ENCODE measurements at regions not wholly inside any gene's neighbourhood (a gene's known extent, or its start where the extent isn't known, plus 50 kb on each side); places are given as distances from the start of the nearest gene placed in this dataset.
"Not testable (repeated sequence)": the region's sequence is repeated elsewhere in the genome, so short reads cannot be mapped to it uniquely, and the experiment has no call there.

DNA sequence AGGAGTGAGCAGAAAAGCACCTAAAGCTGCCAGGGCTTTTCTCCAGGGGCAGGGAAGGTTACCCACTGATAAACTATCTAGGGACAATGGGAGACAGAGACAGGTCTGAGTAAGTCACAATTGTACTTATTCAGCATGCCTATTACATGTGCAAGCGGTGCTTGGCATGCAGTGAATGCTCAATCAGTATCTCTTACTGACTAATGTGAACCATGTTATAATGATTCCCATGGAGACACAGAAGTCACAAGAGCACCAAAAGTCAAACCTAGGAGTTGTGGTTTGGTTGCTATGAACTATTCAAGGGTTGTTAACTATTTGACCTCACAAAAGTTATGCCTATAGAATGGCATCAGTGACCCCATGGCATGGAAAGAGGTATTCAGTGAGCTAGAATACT lies 50.0 kb upstream of the RASGRP1 start:
- no peak for DNase-seq (ENCODE audit: low read depth in 2 of 2)

DNA sequence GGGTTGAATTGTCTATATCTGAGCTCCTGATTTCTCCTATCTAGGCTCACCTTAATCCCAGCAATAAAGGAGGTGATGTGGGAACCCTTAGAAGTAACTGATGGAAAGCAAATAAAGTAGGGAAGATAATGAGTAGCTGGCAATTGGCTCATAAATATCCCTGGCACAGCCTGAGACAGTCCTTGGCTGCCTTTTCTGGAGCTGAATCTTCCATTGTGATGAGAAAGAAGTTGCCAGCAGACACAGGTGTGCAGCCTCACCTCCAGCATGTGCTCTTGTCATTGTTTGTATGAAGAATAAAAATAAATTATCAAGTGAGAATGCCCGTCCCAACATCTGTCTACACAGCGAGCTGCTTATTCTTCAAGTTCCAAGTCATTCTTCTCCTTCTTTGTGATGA lies 53.2 kb upstream of the RASGRP1 start:
- DNase-seq (ENCODE audit: low read depth in 2 of 2): no peak

DNA sequence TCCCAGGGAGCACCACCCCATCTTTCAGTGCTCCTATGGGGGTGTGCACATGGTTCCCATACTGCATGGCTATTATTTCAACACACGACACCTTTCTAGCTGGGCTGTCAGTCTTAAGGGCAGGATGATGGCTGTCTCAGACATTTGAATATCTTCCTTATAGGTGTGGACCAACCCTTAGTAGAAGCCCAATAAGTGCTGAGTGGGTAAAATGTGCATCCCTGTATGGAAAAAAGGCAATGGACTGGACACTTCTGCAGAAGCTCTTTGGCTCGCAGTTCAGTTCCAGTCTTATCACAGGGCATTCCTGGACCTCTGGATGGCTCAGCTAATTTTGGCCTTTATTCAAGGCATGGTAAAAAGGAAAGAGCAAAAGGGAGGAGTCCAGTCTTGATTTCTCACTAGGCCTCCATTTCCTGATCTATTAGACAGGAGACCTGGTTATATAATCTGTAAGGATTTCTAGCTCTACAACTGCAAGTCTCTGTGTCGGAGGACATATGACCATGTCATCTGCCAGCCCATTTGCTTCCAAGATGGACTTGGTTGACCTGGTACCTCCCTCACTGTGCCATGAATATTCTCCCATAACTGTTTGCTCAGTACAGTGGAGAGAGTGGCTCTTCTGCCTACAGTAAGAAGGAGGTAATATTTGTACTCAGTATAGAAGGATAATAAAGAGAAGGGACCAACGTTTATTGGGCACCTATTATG lies 53.8 kb upstream of the RASGRP1 start:
- no peak for DNase-seq (ENCODE audit: low read depth in 2 of 2)

DNA sequence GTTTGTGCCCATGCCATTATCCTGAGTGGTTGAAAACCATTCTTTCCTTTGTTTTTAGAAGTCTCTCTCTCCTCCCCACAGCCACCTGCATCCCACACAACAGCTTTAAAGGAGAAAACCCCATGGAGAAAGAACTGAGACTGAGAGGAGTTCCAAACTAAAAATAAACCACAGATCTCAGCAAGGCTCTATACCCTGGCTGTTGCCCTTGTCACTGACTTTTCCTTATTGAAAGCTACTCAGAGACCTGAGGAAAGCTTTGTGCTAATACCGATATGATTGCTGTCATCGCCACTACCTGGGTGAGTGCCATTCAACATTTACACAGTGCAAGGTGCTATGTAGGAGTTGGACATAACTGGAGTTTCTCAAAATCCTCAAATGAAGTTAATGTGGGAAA lies 55.5 kb upstream of the RASGRP1 start:
- no peak for DNase-seq (ENCODE audit: low read depth in 2 of 2)

DNA sequence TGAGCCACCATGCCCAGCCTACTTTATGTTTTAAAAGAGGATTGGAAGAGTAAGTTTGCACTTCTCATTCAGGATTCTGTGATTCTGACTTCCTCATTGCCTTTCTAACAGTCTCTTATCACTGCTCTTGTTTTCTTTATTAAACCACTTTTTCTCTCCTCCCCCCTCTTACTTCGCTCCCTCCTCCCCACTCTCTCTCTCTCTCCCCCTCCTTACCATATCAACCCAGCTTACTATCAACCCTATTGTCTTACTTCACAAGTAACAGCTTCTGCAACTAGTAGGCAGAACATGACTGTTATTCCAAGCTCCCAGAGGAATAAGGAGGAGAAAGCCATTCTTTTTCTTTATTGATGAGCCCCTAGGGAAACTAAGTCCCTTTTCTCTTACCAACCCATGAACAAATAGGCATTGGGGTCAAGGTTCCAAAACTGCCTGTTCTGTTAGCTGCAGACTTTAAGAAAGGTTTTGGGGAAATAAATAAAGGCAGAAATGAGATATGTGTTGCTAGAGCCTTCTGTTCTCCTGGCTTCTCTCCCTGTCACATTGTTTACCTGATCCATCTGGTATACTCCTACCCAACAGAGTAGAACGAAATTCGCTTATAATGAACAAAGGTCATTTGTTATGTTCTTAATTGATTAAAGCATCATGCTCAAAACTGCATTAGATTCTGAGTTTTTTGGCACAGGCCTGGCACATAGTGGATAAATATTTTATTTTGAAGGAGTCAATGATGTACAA lies 56.4 kb upstream of the RASGRP1 start:
- no peak for DNase-seq (ENCODE audit: low read depth in 2 of 2)

DNA sequence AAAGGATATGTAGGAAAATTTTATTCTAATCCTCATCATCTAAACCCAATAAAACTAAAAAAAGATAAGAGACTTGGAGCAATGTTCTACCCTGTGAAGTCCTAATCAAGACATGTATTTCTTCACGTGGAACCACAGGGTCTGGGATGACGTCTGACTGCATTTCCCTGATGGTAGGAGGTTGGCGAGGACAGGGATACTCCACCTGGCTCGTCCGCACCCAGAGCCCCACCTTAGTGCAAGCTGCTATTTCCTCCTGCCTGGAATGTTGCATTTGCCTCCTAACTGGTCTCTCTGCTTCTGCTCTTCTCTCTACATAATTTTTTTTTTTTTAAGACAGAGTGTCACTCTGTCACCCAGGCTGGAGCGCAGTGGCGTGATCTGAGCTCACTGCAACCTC lies 57.7 kb upstream of the RASGRP1 start:
- DNase-seq (ENCODE audit: low read depth in 2 of 2): no peak

DNA sequence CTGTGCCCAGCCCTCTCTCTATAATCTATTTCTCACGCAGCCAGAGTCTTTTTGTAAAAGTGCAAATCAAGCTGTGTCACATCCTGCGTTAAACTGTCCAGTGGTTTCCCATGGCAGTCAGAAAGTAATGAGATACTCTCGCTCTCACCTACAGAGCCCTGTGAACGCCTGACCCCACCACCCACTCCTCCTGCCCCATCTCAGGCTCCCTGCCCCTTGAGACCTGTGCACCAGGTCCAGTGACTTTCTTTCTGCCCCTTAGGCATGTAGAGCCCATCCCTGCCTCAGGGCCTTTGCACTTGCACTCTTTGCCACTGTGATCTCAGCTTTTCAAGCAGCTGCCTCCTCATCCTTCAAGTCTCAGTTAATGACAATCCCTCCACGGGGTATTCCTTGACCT lies 58.3 kb upstream of the RASGRP1 start:
- no peak for DNase-seq (ENCODE audit: low read depth in 2 of 2)

DNA sequence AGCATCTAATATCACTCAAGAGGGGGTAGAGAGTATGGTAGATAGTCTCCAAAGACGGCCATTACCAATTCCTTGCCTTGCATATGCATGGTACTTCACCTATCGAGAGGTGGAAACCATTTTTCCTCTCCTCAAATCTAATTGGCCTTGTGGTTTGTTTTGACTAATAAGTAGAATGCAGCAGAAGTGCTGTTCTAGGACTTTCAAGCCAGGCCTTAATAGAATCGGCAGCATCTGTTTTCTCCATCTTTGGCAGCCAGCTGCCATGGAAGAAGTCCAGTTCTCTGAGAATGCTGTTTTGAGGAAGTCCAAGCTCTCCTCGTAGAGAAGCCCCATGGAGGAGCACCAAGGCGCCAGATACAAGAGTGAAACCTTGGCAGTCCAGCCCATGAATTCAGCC lies 59.1 kb upstream of the RASGRP1 start:
- no peak for DNase-seq (ENCODE audit: low read depth in 2 of 2)

DNA sequence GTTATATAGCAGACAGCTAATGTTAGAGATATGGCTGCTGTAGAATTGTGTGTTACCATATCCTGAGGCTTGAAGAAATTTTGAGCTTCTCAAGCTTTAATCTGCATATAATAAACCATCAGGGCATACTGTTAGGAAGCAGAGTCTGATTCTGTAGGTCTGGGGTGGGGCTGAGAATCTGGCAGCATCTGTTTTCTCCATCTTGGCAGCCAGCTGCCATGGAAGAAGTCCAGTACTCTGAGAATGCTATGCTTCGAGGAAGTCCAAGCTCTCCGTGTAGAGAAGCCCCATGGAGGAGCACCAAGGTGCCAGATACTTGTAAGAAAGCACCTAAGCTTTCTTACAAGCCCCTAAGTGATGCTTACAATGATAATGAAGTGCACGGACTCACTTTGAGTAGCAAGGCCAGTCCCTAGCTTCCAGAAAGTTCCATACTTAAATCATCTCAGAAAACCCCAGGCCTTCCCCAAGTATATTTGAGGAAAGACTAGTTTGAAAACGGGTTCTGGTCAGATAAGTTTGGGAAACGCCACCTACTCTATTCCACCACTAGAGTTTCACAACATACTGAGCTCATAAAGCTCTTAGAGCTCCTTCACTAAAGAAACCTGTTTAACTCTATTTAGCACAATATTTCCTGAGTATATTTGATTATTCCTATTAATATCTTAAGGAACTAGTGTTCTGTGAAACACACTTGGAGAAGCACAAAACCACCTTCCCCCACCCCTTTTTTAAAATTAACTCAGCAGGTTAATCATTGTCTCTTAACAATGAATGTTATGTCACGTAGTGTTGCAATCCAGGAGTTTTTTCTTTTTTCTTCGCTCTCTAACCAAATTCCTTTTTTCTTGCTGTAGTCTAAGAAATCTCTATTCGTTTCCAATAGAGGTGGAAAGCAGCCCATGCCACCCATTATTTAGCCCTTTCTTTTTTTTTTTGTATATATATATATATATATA lies 59.9 kb upstream of the RASGRP1 start:
- DNase-seq (ENCODE audit: low read depth in 2 of 2): no peak

DNA sequence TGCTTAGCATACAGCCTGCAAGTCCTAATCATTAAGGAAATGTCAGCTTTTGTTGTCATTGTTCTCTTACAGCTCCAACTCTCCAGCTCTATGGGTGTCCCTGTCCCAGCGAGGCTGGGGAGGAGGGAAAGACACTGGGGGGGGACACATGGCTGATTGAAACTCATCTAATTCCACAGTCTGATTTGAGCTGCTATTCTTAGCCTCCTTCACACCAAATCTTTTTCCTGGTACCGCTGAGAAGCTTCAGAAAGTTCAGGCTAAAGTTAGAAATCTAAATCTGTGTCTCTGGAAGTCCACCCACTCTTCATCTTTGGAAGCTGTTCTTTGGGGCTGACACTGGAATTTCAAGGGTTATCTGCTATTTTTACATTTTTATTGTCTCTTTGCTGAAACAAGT lies 61.3 kb upstream of the RASGRP1 start:
- no peak for DNase-seq (ENCODE audit: low read depth in 2 of 2)

DNA sequence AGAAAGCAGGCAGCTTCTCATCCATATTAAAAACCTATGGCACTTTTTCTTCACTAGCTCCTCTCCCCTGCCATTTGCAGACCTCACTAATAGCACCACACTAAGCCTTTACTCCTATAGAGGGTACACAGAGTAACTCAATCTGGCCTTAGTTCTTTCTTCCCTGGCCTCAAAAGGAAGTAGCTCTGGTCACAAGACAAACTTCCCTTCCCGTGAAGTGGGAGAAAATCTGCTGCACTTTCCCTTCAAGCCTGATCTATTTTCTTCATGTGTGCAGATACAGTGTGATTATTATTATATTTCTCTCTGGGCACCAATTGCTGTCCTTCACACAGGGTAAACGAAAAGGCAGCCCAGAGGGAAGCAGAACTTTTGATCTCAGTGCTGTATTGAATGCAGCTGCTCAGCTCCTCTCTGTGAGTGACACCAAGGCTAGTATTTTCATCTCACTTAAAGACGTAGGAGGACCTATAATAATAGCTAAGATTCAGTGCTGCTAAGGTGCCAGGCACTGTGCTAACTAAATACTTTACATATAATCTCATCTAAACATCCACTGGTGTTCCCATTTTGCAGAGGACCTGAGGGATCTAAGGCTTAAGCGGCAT lies 61.9 kb upstream of the RASGRP1 start:
- no peak for DNase-seq (ENCODE audit: low read depth in 2 of 2)

DNA sequence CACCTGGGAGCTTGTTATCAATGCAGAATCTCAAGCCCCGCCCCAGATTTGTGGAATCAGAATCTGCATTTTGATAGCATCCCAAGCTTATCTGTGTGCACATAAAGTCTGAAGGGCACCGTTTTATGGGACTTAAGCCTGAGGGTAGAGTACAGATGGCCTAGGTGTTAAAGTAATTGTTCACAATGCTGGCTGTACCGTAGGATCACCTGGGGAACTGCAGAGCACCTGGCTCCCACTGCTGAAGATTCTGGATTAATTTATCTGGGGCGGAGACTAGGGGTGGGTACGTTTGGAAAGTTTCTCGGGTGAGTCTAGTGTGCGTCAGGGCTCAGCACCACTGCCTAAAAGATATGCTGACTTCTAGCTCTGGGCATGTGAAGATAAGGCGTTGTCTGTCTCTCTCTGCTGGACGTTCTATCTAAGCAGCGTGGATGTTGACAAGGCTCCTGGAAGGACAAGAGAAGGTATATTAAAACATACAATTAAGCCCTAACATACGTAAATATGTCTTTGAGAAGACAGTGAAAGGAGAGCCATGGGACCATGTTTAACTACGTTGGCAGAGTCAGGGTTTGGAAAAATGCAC lies 63.2 kb upstream of the RASGRP1 start:
- no peak for DNase-seq (ENCODE audit: low read depth in 2 of 2)

DNA sequence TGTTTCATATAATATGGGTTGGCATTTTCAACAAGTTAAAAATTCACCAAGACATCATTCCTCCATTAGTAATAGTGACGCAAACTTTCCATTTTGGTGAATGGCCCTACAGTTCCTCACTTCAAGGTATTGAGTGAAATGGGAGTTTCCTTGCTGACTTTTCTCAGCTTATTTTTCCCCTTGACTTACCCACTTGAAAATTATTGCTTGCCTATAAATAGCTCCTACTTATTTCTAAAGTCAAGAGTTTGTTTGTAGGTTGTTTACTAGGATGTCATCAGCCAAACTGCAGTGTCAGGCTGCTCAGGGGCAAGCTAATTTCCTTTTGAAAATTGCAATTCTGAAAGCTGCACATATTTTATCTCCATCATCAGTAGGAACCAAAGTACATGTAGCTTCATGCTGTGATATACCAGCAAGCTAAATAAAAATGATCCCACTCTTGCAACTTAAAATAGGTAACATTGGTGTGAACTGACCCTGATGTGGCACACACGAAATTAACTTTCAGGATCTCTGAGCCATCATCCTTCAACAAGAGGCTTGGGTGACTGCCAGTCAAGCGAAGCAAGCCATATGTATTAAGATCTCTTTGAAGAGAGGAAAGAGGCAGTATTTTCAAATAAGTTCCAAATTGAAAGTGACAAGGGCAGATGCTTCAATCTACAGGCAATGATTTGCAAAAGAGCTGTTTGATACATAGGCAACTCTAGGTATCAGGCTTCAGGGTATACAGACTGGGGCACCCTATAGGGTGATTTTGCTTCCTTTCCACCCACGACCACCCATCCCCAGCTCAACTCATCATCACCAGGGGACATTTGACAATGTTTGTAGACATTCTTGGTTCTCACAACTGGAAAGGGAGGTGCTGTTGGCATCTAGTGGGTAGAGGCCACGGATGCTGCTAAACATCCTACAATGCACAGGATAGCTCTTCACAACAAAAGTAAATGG lies 66.8 kb upstream of the RASGRP1 start:
- no peak for DNase-seq (ENCODE audit: low read depth in 2 of 2)

DNA sequence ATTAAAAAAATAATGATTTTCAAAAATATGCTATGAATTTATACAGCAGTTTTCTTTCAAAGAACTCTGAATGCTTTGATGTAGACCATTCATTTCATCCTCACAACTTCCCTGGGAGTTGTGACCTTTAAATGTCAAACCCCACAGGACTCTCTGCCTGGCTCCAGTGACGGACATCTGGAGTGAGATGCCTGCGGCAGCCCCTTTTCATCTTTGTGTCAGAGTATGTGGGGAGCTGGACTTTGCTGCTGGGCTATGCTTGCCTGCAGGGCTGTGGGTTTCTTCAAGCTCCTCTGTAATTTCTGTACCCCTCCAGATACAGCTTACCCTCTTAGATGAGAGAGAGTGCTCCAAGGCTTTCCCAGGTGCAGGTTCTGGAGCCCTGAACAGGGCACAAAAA lies 70.6 kb upstream of the RASGRP1 start:
- no peak for DNase-seq (ENCODE audit: low read depth in 2 of 2)

DNA sequence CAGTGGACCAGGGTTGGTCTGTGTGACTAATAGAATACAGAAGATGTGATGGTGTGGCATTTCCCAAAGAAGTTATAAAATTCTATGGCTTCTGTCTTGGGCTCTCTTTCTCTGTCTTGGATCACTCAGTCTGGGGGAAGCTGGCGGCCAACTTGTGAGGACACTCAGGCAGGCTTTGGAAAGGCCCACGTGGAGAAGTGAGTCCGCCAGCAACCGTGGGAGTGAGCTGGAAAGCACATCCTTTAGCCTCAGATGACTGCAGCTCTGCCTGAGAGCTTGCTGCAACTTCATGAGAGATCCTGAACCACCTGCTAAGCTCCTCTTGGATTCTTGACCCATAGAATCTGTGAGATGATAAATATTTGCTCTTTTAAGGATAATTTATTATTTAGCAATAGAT lies 72.0 kb upstream of the RASGRP1 start:
- no peak for DNase-seq (ENCODE audit: low read depth in 2 of 2)

DNA sequence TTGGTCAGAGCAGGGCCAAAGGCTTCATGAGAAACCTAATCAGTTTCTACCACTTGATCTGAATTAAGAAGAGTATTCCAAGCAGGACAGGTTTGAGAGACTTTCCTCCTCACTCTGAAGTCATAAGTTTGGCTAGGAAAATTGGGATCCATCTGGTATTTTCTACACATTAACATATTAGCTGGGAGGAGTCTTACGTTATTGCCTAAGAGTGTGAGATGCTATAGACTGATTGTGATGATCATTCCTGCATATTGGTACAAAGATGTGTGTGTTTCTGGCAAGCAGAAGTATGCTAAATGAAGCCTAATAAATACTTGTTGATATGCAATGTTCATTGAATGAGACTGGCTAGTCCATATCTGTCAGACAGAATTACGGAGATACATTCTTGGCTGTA lies 73.5 kb upstream of the RASGRP1 start:
- no peak for DNase-seq (ENCODE audit: low read depth in 2 of 2)

DNA sequence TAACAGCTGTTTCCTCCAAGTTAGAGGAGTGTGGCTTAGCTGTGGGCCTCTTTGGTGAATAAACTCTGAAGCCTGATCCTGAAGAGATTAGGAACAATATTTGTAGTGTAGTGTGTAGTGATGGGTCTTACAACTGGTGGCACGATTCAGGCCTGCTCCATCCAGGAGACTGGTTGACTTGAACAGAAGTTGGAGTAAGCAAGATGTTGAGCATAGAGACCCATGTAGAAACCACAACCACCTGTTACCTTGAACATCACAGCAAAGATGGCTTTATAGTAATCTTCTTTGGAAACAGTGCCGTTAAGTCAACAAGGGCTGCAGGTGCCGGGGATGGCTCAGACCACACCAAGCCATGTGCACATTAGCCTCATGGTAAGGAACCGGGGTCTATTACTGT lies 74.2 kb upstream of the RASGRP1 start:
- no peak for DNase-seq (ENCODE audit: low read depth in 2 of 2)

DNA sequence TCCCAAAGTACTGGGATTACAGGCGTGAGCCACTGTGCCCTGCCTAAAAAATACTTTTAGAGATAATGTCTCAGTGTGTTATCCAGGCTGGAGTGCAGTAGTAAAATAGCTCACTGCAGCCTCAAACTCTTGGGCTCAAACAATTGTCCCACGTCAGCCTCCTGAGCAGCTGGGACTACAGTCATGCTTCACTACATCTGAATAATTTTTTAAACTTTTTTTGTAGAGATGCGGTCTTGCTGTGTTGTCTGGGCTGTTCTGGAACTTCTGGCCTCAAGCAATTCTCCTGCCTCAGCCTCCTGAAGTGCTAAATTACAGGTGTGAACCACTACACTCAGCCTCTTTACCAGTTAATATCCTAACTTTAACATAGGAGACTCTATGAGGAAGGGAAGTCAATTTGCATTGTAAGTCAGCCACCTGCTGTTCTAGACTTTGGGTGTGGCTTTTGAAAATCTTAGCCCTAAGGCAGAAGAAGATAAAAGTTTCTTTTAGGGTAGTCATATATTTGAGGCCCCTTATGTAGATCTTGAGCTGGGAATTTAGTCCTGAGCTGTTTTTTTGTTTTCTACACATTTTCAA lies 78.2 kb upstream of the RASGRP1 start:
- DNase-seq (ENCODE audit: low read depth in 2 of 2): no peak

DNA sequence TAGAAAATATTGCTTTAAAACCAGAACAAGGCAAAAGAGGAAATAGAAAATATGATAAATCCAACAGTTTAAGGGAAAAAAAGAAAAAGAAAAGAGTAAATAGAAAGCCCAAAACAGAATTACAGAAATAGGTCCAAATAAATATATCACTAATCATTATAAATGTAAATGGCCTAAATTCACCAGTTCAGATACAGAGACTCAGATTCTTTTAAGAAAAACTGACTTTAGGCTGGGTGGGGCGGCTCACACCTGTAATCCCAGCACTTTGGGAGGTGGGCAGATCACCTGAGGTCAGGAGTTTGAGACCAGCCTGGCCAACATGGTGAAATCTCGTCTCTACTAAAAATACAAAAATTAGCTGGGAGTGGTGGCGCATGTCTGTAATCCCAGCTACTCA lies 79.7 kb upstream of the RASGRP1 start:
- DNase-seq (ENCODE audit: low read depth in 2 of 2): not testable (repeated sequence)

DNA sequence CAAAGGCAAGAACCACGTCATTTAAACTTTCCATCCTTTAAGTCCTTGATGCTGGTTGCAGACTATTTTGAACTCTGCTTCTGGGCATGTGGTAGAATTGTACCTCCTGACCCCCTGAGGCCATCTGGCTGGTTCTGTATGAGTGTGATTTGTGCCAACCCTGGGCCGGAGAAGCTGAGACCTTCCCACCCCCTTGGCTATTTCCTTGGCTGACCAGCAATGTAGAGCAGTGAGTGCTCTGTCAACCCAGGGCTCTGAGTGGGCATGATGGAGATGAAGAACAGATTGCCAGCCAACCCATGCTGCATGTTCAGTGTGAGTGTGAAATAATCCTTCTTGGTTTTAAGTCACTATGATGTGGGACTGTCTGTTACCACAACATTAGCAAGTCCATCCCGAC lies 82.1 kb upstream of the RASGRP1 start:
- no peak for DNase-seq (ENCODE audit: low read depth in 2 of 2)

Data from stimulated activated CD8-positive, alpha-beta memory T cell treated with anti-CD3 and anti-CD28 coated beads, Interleukin-7, amount 100 ng/mL, for 4 hours (primary cell).